Activated naive CD8-positive, alpha-beta T cell treated with anti-CD3 and anti-CD28 coated beads, Interleukin-2, amount 50 U/mL, for 16 hours (primary cell): ENCODE measurements at regions not wholly inside any gene's neighbourhood (a gene's known extent, or its start where the extent isn't known, plus 50 kb on each side); places are given as distances from the start of the nearest gene placed in this dataset.
"Not testable (repeated sequence)": the region's sequence is repeated elsewhere in the genome, so short reads cannot be mapped to it uniquely, and the experiment has no call there.

Experiments
- DNase-seq: peaks from one replicate; pipeline ENCODE4 v3.0.0-alpha.2; 2020; ENCODE audit warnings: low read depth, low spot score

DNA sequence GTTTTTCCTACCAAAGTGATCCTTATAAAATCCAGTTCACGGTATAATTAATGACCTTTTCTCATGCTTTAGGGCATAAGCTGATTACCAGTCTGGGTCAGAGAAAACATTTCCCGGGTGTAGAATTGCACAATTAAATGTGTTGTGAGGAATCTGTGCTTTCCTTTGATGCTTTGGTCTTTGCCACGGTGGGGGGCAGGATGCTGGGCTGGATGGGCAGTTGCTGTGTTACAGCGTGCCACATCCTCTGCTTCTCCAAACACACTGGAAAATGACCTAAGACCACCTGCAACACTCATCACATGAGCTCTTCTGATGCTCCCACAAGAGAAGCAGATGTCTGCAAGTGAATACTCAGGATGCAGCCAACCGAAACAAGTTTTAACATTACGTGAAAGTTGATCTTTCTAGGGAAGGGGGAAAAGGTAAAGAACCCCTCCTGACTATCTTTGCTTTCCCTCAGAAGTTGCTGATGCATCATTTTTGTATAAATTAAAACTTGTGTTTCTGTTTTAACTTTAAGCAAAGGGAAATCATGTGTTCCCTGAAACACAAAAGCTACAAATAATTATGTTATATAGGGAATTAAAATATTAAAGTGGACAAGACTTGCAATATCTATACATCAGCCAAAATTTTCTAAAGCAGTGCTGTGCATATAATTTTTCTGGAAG, 515.3 kb upstream of the NR5A2 start:
- no peak for DNase-seq

- no peak for DNase-seq
These were observed 512.2 kb upstream of the NR5A2 start for GRCh38 chr1:199515261-199515660.

- no peak for DNase-seq
These were observed 505.2 kb upstream of the NR5A2 start for GRCh38 chr1:199522338-199522737.

DNA sequence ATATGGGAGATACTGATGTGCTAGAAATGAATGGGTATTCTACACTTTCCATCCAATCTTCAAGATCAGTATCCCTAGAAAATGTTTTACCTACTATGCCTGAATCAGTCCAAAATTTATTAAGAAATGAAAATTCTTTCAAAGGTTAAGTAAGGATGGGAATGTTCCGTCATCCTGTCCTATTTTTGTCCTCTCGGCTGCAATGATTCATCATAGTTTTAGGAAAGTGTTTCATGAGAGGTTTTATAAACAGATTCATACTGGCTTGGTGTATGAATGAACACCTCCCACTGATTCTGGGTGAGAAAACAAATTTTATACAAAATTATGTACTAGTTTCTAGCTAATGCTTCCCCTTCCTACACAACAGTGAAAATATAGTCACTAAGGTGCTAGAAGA, 504.6 kb upstream of the NR5A2 start:
- no peak for DNase-seq

DNA sequence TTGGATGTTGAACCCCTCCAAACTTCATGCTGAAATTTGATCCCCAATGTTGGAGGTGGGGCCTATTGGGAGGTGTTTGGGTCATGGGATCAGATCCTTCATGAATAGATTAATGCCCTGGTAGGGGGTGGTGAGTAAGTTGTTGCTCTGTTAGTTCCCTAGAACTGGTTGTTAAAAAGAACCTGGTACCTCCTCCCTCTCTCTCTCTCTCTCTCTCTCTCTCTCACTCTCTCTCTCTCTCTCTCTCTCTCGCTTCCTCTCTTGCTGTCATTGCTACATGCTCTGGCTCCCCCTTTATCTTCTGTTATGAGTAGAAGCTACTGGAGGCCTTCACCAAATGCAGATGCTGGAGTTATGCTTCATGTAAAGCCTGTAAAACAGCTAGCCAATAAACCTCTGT, 498.2 kb upstream of the NR5A2 start:
- DNase-seq = no peak

DNA sequence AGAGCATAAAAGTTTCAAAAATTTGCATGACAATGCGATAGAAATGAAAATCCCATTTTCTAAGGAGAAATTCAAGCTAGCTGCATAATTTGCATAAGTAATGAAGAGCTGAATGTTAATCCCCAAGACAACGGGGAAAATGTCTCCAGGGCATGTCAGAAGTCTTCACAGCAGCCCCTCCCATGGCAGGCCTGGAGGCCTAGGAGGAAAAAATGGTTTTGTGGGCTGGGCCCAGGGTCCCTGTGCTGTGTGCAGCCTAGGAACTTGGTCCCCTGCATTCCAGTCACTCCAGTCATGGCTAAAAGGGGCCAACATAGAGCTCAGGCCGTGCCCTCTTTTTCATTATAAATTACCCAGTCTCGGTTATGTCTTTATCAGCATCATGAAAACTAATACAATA, 494.1 kb upstream of the NR5A2 start:
- not testable (repeated sequence) for DNase-seq

DNA sequence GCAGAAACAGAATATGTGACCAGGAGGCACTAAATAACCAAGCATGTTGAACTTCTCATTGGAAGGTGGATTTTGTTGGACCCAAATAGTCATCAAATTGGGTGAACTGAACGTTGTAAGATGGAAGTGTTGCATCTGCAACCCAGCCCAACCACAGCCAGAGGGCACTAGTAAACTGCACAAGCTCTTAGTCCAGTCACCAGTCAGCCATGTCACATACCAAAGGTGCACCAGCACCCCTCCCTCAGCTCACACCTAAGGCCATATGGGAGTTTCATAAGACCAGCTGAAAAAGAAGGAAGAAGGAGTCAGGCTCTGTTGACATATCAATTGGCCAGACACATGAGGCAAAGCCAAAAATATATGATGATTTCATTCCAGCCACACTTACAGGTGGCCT, 481.7 kb upstream of the NR5A2 start:
- no peak for DNase-seq

DNA sequence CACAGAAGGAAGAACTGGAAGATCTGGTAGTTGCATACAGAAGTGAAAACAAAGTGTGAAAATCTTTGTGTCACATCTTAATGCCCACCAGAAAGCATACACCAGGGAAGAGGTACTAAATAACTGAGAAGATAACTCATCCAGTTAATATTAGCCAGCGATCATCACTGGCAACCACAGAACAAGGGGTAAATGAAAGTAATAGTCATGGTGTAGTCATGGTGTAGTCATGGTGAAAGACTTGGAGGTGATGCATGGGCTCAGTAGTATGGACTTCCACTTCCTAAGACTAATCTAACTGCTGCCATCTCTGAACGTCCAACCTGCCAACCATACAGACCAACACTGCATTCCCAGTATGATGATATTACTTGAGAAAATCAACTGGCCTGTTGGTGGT, 481.2 kb upstream of the NR5A2 start:
- DNase-seq = no peak

- DNase-seq = no peak
These were observed 478.1 kb upstream of the NR5A2 start for GRCh38 chr1:199549421-199549820.

DNA sequence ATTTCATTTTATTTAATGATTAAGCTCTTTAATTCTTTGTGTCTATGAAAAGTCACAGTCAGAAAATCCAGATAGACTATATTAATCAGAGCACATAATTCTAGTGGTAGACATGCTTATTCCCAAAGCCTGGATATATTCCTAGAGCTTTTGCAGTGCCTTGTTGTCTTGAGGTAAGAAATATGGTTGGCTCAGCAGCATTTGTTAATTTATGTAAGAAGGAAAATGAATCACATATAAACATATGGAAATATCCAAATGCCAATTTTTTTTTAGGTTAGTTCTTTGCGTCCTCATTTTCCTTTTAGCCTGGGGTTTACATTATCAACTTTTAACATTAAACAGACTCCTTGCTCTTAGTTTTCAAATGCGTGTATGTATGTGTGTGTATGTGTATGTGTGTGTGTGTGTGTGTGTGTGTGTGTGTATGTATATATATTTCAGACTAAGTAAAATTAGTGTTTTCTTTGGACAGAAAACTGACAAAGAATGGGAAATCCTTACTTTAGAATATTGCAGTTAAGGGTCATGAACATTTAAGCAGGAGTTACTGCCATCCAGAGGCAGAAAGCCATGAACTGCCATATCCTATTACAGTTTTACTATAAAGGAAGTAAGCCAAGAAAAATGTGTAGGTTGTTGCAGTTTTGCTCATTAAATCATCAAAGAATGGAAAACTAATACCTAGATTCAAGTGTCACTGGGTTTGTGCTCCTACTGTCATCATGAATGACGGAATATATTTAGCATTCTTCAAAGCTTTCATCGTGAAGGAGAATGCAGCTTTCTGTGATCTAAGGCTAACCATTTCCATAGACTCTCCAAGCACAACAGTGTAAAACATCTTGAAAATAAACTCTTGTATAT, 477.1 kb upstream of the NR5A2 start:
- DNase-seq = no peak

DNA sequence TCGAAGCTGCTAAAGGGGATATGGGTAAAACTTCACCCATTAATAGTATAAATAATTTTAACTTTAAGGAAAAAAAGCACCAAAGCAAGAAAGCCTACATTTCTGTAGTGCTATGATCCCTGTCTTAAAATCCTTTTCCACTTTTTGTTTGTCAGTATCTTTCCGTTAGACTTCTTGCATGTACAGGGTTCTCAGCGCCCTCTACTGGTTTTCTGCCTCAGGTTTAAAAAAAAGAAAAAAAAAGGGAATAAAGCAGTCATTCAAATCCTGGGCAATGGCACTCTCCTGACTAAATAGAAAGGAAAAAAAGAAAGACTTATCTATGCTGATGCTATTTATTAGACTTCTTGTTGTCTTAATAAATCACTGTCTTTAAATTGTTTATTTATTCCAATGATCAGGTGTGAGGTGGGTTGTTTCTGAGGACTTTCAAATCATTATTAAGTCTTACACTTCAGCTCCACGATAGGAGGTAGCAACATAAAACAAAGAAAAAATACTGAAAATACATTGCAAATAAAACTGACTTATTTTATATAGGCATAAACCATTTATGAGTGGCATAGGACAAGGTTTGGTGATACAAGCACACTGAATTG, 475.4 kb upstream of the NR5A2 start:
- DNase-seq = no peak

DNA sequence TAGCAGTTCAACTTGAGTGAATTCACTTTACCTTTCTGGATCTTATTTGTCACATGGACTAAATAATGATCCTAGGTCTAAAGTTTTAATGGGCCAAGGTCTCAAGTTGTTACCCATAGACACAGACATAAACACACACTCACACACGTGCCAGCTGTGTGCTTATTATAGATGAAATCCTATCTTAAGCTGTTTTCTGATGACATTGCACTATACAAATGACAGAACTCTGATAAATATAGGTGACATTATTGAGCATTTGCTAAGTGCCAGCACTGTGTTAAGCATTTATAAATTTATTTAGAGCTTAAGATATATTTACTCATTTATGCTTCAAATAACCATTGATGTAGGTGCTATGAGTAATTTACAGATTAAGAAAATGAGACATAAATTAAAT, 474.4 kb upstream of the NR5A2 start:
- DNase-seq = no peak

DNA sequence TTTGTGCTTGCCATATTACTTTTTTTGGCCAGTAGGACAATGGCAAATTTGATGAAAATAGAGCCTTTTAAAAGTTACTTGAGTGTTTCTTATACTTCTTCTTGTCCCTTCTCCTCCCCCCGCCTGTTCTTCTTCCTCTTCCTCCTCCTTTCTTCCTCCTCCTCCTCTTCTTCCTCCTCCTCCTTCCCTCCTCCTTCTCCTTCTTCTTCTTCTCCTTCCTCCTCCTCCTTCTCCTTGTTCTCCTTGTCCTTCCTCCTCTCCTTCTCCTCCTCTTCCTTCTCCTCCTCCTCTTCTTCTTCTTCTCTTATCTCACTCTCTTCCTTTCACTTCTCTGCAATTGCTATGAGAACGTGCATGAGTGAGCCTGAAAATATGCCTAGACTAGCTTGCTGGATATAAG, 466.2 kb upstream of the NR5A2 start:
- no peak for DNase-seq

DNA sequence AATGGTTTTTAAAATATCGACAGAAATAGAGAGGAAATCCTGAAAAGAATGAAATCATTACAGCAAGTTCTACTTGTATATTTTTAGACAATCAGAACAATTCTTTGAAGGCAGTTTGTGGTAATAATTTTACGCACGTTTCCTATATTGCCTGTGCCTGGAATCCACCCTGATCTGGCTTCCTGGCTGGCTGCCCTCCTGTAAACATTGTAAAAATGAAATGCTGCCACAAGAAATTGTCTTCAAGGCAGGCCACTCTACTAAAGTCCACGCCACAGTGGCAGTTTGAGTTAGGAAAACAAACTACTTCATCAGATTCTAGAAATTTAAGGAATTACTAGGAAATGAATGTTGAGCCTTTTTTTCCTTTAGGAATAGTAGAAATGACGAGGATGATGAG, 454.5 kb upstream of the NR5A2 start:
- DNase-seq = no peak

DNA sequence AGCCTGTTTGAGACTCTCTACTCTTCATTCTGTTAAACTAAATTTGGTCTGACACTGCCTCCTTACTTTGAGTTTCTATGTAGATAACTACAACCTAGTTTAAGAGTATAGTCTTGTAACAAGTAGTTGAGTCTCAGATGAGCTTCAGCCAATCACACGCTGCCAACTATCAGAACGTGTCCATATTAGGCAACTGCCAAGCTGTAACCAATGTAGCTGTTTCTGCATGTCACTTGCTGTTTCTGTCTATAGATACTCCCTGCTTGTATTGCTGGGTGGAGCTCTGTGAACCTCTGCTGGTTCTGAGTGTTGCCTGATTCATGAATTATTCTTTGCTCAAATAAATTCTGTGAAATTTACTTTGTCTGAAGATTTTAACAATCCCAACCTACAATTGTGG, 452.6 kb upstream of the NR5A2 start:
- no peak for DNase-seq

- no peak for DNase-seq
These were observed 447.2 kb upstream of the NR5A2 start for GRCh38 chr1:199580300-199580699.

- DNase-seq = no peak
These were observed 442.1 kb upstream of the NR5A2 start for GRCh38 chr1:199585392-199585791.

- no peak for DNase-seq
These were observed 436.8 kb upstream of the NR5A2 start for GRCh38 chr1:199590708-199591107.

- DNase-seq = no peak
These were observed 436.0 kb upstream of the NR5A2 start for GRCh38 chr1:199591468-199591867.

- DNase-seq = no peak
These were observed 434.0 kb upstream of the NR5A2 start for GRCh38 chr1:199593475-199593874.

DNA sequence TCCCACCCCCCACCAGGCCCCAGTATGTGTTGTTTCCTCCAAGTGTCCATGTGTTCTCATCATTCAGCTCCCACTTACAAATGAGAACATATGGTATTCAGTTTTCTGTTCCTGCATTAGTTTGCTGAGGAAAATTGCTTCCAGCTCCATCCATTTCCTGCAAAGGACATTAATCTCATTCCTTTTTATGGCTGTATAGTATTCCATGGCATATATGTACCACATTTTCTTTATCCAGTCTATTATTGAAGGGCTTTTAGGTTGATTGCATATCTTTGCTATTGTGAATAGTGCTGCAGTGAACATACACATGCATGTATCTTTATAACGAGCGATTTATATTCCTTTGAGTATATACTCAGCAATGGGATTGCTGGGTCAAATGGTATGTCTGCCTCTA, 431.1 kb upstream of the NR5A2 start:
- not testable (repeated sequence) for DNase-seq

DNA sequence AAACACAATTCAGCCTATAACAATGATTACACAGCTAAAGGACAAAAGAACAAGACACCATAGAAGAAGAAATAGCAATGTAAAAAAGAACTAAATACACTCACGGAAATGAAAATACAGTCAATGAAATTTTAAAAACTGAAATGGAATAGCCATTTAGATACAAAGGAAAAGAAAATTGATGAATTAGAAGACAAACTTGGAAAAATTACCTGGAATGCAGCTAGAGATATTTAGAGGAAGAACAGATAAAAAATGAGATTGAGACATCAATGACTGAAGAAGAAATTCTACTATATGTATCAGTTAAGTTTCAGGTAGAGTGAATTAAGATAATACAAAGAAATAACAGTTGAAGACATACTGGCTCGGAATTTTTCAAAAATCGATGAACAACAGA, 430.4 kb upstream of the NR5A2 start:
- no peak for DNase-seq

GRCh38 chr1:199608414-199608813, 419.1 kb upstream of the NR5A2 start:
- DNase-seq = no peak
